Endodermal cell (in vitro differentiated cells): ENCODE measurements at regions not wholly inside any gene's neighbourhood (a gene's known extent, or its start where the extent isn't known, plus 50 kb on each side); places are given as distances from the start of the nearest gene placed in this dataset.

Experiments
- DNase-seq: peaks from one replicate; pipeline ENCODE4 v3.0.0-alpha.2; 2017
- H3K27ac ChIP-seq: 2 replicates; pipeline ENCODE4 v1.5.1; 2013; ENCODE audit warnings: mild to moderate bottlenecking, low read depth, low read length, moderate library complexity
- H3K27me3 ChIP-seq: 2 replicates; pipeline ENCODE4 v1.6.1; 2013; ENCODE audit warnings: mild to moderate bottlenecking, low read length, moderate library complexity; ENCODE audit not compliant: insufficient read depth, control insufficient read depth, poor library complexity, severe bottlenecking
- H3K36me3 ChIP-seq: 2 replicates; pipeline ENCODE4 v1.7.0; 2013; ENCODE audit warnings: mild to moderate bottlenecking, low read length, moderate library complexity; ENCODE audit not compliant: control insufficient read depth, insufficient read depth
- H3K4me1 ChIP-seq: one replicate; pipeline ENCODE4 v1.7.0; 2013; ENCODE audit warnings: low read length; ENCODE audit not compliant: control insufficient read depth, insufficient read depth
- H3K4me3 ChIP-seq: 2 replicates; pipeline ENCODE4 v1.5.1; 2013; ENCODE audit warnings: mild to moderate bottlenecking, low read length, moderate library complexity
- H3K9ac ChIP-seq: 2 replicates; pipeline ENCODE4 v1.6.1; 2013; ENCODE audit warnings: mild to moderate bottlenecking, low read length, moderate library complexity; ENCODE audit not compliant: poor library complexity, severe bottlenecking; ENCODE audit errors: extremely low read depth
- H3K9me3 ChIP-seq: 2 replicates; pipeline ENCODE4 v1.6.1; 2013; ENCODE audit warnings: mild to moderate bottlenecking, low read length, moderate library complexity; ENCODE audit not compliant: control insufficient read depth
- H3K27ac Mint-ChIP-seq: 2 replicates; pipeline ENCODE4 v1.8.0; 2020; ENCODE audit warnings: mixed read lengths
- H3K27me3 Mint-ChIP-seq: 2 replicates; pipeline ENCODE4 v1.8.0; 2021; ENCODE audit warnings: mild to moderate bottlenecking, mixed read lengths; ENCODE audit not compliant: insufficient read depth
- H3K36me3 Mint-ChIP-seq: 2 replicates; pipeline ENCODE4 v1.8.0; 2020; ENCODE audit warnings: low read depth, mixed read lengths
- H3K4me1 Mint-ChIP-seq: 2 replicates; pipeline ENCODE4 v1.8.0; 2020; ENCODE audit warnings: mixed read lengths
- H3K4me3 Mint-ChIP-seq: 2 replicates; pipeline ENCODE4 v1.8.0; 2020; ENCODE audit warnings: mild to moderate bottlenecking, moderate library complexity, mixed read lengths
- H3K9me3 Mint-ChIP-seq: 2 replicates; pipeline ENCODE4 v1.8.0; 2020; ENCODE audit warnings: mild to moderate bottlenecking, mixed read lengths
- CTCF ChIP-seq: fragments of 200-600 bp; sonication (generic); conservative IDR thresholded peaks from 2 replicates; pipeline ENCODE4 v1.5.0; 2021; ENCODE audit warnings: antibody characterized with exemption, mild to moderate bottlenecking
- WGBS, 2 experiments: methylation state at CpG; one replicate each; pipeline versions ENCODE4 v1.1.5 to v1.1.7; 2013; ENCODE audit warnings: missing lambda C conversion rate in 2 of 2, mixed read lengths in 1 of 2; ENCODE audit not compliant: insufficient coverage in 1 of 2, insufficient read length in 1 of 2; 5-methylcytosine and 5-hydroxymethylcytosine counted together

- Histone ChIP-seq H3K36me3 (no peaks in the 10 kb centered on the region), H3K4me1 (no peaks in the 10 kb centered on the region), H3K27me3 (no peaks in the 10 kb centered on the region), H3K9me3 (peaks cover 50% of the 10 kb centered on the region), H3K4me3 (no peak overlapping the region), H3K9ac (no peak overlapping the region), H3K27ac (no peak overlapping the region)
- Mint-ChIP-seq H3K9me3 (no peaks in the 10 kb centered on the region), H3K4me3 (no peak overlapping the region), H3K36me3 (no peaks in the 10 kb centered on the region), H3K27me3 (no peaks in the 10 kb centered on the region), H3K27ac (no peak overlapping the region), H3K4me1 (no peaks in the 10 kb centered on the region)
- DNase-seq = peak; percentile 58
- 73% methylated on average over 8 of the region's 8 CpGs; no CpG with 5 or more reads in 1 of the 2 experiments for WGBS, 2 experiments
- no peak for TF ChIP-seq CTCF
Observed at GRCh38 chr18:70936160-70936559, 647.3 kb downstream of the SOCS6 start.

GRCh38 chr18:70931942-70932814 lies 643.3 kb downstream of the SOCS6 start:
- TF ChIP-seq CTCF = peak; percentile 84
- no peaks in the 10 kb centered on the region for H3K9me3 Mint-ChIP-seq
- no peaks in the 10 kb centered on the region for H3K36me3 Mint-ChIP-seq

GRCh38 chr18:70920840-70921374 lies 632.1 kb downstream of the SOCS6 start:
- TF ChIP-seq CTCF = no peak
- Mint-ChIP-seq H3K9me3 (peaks cover 1% of the 10 kb centered on the region), H3K4me1 (peaks cover 4% of the 10 kb centered on the region), H3K27me3 (peaks cover 4% of the 10 kb centered on the region), H3K36me3 (no peaks in the 10 kb centered on the region), H3K27ac (no peak overlapping the region), H3K4me3 (no peak overlapping the region)
- H3K36me3 ChIP-seq = no peaks in the 10 kb centered on the region
- H3K9ac ChIP-seq = no peak overlapping the region
- no peak overlapping the region for H3K27ac ChIP-seq
- H3K4me1 ChIP-seq = no peaks in the 10 kb centered on the region
- WGBS, 2 experiments = 81 to 100% methylated on average over 2 to 4 of the region's 4 CpGs
- peaks cover 37% of the 10 kb centered on the region for H3K9me3 ChIP-seq
- peak; percentile 73 for DNase-seq
- no peaks in the 10 kb centered on the region for H3K27me3 ChIP-seq
- H3K4me3 ChIP-seq = no peak overlapping the region

More at GRCh38 chr18:70931942-70932814, 643.3 kb downstream of the SOCS6 start:
- Histone ChIP-seq H3K9me3 (peaks cover 41% of the 10 kb centered on the region), H3K27ac (no peak overlapping the region), H3K4me3 (no peak overlapping the region), H3K36me3 (no peaks in the 10 kb centered on the region), H3K4me1 (no peaks in the 10 kb centered on the region), H3K27me3 (no peaks in the 10 kb centered on the region), H3K9ac (no peak overlapping the region)
- H3K27ac Mint-ChIP-seq = no peak overlapping the region
- H3K27me3 Mint-ChIP-seq = no peaks in the 10 kb centered on the region
- no peak overlapping the region for H3K4me3 Mint-ChIP-seq
- 51 to 64% methylated on average over 6 of the region's 7 CpGs for WGBS, 2 experiments
- no peaks in the 10 kb centered on the region for H3K4me1 Mint-ChIP-seq
- DNase-seq = no peak
